RWPE1 (cell line): ENCODE measurements at regions not wholly inside any gene's neighbourhood (a gene's known extent, or its start where the extent isn't known, plus 50 kb on each side); places are given as distances from the start of the nearest gene placed in this dataset.

Experiments
- CTCF ChIA-PET: fragments of 350-600 bp; sonication (Branson Sonifier 250); formaldehyde crosslinking; extraction: SDS; loops from one replicate; lab custom pipeline; 2021; lab: Yijun Ruan, JAX
- POLR2A ChIA-PET: fragments of 400-600 bp; formaldehyde crosslinking; extraction: SDS; loops from one replicate; lab custom pipeline; 2020; ENCODE audit warnings: antibody characterized with exemption; ENCODE audit not compliant: low non-redundant PET; lab: Yijun Ruan, JAX
- DNase-seq: peaks from one replicate; pipeline ENCODE4 v3.0.0; 2012; ENCODE audit warnings: low spot score
- H3K27ac ChIP-seq: fragments of 450-650 bp; 2 replicates; pipeline ENCODE4 v1.5.1; 2017
- TF ChIP-seq, protein P1 (sequence below): fragments of 450-650 bp; conservative IDR thresholded peaks from 2 replicates; pipeline ENCODE4 v1.5.1; 2017; ENCODE audit warnings: low read depth, mild to moderate bottlenecking

GRCh38 chr1:191695865-191696264 is 462.4 kb upstream of the RGS18 start:
- no peak for DNase-seq
- H3K27ac ChIP-seq, result no peak overlapping the region
- ChIA-PET CTCF (no interaction called here), POLR2A (no interaction called here)
- TF ChIP-seq, protein P1, sequence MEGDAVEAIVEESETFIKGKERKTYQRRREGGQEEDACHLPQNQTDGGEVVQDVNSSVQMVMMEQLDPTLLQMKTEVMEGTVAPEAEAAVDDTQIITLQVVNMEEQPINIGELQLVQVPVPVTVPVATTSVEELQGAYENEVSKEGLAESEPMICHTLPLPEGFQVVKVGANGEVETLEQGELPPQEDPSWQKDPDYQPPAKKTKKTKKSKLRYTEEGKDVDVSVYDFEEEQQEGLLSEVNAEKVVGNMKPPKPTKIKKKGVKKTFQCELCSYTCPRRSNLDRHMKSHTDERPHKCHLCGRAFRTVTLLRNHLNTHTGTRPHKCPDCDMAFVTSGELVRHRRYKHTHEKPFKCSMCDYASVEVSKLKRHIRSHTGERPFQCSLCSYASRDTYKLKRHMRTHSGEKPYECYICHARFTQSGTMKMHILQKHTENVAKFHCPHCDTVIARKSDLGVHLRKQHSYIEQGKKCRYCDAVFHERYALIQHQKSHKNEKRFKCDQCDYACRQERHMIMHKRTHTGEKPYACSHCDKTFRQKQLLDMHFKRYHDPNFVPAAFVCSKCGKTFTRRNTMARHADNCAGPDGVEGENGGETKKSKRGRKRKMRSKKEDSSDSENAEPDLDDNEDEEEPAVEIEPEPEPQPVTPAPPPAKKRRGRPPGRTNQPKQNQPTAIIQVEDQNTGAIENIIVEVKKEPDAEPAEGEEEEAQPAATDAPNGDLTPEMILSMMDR, result no peak

DNA sequence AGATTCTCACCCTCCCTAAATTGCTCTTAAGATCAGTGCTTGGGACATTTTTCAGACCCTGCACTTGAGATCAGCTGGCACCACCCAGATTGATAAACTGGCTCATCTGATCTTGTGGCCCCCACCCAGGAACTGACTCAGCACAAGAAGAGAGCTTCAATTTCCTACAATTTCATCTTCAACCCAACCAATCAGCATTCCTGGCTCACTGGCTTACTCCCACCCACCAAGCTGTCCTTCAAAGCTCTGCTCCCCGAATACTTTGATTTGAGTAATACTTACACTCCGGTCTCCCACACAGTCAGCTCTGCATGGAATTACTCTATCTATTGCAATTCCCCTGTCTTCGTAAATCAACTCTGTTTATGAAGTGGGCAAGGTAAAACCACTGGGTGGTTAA is 461.9 kb upstream of the RGS18 start:
- TF ChIP-seq, protein P1, result no peak
- H3K27ac ChIP-seq, result no peak overlapping the region
- no peak for DNase-seq
- CTCF ChIA-PET, result no interaction called here
- POLR2A ChIA-PET, result no interaction called here

GRCh38 chr1:191697556-191697955 is 460.7 kb upstream of the RGS18 start:
- DNase-seq, result no peak
- POLR2A ChIA-PET, result no interaction called here
- H3K27ac ChIP-seq, result no peak overlapping the region
- CTCF ChIA-PET, result no interaction called here
- TF ChIP-seq, protein P1, result no peak

GRCh38 chr1:191698246-191698645 is 460.0 kb upstream of the RGS18 start:
- ChIA-PET POLR2A (no interaction called here), CTCF (no interaction called here)
- no peak for DNase-seq
- TF ChIP-seq, protein P1, result no peak
- H3K27ac ChIP-seq, result no peak overlapping the region

DNA sequence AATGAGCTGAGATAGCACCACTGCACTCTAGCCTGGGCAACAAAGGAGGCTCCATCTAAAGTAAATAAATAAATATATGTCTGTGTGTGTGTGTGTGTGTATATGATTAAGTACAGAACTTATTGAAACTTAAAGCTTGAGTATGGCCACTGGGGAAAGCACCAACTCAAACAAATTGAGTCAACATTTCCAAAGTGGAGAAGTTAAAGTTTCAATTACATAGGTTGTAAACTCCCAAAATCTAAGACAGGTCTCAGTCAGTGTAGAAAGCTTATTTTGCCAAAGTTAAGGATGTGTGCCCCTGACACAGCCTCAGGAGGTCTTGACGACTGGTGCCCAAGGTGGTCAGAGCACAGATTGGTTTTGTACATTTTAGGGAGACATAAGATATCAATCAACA is 458.9 kb upstream of the RGS18 start:
- CTCF ChIA-PET, result no interaction called here
- no peak for DNase-seq
- TF ChIP-seq, protein P1, result no peak
- no peak overlapping the region for H3K27ac ChIP-seq
- POLR2A ChIA-PET, result no interaction called here

DNA sequence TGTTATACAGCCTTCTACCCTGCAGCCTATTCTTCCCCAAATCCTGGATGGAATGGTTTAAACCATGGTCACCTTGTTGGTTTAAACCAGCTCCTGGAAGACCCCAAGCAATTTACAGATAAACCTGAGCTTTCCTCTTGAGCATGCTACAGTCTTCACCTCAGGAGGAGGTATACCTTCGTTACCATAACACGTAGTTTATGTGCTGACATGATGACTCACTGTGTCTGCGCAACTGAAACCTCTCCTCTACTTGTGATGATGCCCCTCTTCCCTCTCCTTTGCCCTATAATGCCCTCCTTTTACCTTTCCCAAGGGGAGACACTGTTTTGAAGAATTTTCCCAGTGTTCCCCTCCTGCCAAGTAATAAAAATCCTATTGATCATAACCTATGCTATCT is 457.3 kb upstream of the RGS18 start:
- DNase-seq, result no peak
- ChIA-PET POLR2A (no interaction called here), CTCF (no interaction called here)
- TF ChIP-seq, protein P1, result no peak
- H3K27ac ChIP-seq, result no peak overlapping the region

GRCh38 chr1:191702124-191702523 is 456.1 kb upstream of the RGS18 start:
- ChIA-PET POLR2A (no interaction called here), CTCF (no interaction called here)
- no peak overlapping the region for H3K27ac ChIP-seq
- no peak for DNase-seq
- TF ChIP-seq, protein P1, result no peak
